ENCODE measurements at regions not wholly inside any gene's neighbourhood (a gene's known extent, or its start where the extent isn't known, plus 50 kb on each side); places are given as distances from the start of the nearest gene placed in this dataset.

DNA sequence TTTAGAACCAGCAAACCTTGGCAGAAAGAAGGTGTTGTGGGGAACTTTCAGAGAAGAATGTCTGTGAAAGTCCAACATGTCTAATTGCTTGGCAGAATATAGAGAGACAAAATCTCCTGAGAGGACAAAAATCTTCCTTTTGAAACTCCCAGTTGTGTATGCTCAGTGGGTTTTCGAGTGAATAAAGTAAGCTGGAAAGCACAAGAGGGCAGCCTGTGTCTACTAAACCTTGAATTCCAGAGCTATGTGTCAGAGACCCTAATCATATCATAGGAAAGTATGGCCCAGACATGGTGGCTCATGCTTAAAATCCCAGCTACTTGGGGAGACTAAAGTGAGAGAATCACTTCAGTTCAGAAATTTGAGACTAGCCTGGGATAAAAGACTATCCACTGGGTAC lies 661.2 kb downstream of the SLC16A7 start:
- peak; percentile 78 for DNase-seq

DNA sequence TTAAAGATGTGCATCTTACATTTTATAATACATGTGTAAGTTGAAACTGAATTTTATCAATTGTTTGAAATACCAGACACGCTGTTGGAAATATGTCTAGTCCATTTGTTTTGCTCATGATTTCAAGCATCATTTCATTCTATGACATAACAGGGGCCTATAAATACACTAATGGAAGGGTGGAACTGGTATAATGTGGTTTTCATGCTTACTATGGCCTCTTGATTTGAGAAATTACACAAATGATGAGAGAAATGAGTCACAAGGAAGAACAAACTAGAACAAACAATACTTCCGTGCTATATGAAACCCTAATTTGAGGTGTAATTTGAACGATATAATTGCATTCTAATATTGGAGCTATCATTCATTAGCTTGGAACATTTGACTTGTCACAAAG lies 663.4 kb downstream of the SLC16A7 start:
- DNase-seq = no peak

DNA sequence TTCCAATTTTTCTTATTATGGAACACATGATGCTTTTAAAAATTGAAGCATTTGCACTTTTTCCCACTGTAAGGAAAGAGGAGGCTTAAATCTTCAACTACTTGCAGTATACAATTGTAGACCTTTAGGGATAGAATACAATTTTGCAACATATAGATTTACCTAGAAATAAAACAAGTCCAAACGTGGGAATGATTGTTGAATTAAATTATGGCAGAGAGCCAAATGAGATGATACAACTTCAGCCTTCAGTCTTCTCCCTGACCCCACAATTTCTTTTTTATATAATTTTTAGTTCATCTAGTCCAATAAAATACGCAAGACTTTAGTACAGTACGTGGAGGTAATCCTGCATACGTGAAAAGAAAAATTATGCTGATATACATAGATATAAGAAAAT lies 666.5 kb downstream of the SLC16A7 start:
- no peak for DNase-seq

DNA sequence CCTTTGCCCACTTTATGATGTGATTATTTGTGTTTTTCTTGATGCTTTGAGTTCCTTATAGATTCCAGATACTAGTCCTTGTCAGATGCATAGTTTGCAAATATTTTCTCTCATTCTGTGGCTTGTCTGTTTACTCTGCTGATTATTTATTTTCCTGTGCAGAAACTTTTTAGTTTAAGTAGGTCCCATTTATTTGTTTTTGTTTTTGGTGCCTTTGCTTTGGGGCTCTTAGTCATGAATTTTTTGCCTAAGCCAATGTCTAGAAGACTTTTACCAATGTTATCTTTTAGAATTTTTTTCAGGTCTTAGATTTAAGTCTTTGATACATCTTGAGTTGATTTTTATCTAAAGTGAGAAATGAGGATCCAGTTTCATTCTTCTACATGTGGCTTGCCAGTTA lies 667.3 kb downstream of the SLC16A7 start:
- DNase-seq = no peak

DNA sequence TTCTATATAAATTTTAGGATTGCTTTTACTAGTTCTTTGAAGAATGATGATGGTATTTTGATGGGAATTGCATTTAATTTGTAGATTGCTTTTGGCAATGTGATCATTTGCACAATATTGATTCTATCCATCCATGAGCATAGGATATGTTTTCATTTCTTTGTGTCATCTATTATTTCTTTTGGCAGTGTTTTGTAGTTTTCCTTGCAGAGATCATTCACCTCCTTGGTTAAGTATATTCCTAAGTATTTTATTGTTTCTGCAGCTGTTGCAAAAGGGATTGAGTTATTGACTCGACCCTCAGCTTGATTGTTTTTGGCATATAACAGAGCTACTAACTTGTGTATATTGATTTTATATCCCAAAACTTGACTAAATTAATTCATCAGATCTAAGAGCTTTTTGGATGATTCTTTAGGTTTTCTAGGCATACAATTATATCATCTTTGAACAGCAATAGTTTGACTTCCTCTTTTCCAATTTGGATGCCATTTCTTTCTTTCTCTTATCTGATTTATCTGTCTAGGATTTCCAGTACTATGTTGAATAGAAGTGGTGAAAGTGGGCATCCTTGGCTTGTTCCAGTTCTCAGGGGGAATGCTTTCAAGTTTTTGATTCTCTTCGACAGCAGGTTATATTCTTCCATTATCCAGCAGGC lies 668.1 kb downstream of the SLC16A7 start:
- no peak for DNase-seq

DNA sequence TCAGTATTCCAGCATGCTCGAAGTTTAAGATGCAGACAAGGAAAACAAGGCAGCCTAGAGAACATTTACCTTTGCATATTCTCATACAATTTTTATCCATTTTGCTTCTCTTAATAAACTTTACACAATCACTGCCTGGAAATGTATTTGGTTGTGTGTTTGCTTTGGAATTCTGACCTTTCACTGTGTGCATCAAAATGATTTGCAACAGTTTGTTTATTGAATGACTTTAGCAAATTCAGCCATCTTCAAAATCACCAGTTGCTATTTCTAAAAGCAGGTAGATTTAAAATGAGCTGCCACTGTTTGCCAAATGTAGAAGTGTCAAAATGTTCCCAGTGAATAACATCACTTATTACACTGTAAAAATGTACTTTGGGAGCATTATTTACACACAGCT lies 669.9 kb downstream of the SLC16A7 start:
- no peak for DNase-seq

DNA sequence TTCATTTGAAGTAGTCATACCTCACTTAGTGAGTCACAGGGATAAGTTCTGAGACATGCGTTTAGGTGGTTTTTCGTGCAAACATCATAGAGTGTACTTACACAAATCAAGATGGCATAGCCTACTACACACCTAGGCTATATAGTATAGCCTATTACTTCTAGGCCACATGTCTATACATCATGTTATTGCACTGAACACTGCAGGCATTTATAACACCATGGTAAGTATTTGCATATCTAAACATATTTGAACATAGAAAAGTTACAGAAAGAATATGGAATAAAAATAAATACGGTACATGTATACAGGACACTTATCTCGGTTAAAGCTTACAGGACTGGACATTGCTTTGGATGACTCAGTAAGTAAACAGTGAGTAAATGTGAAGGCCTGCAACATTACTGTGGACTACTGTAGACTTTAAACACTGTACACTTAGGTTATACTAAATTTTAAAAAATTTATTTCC lies 670.6 kb downstream of the SLC16A7 start:
- peak; percentile 46 for DNase-seq

DNA sequence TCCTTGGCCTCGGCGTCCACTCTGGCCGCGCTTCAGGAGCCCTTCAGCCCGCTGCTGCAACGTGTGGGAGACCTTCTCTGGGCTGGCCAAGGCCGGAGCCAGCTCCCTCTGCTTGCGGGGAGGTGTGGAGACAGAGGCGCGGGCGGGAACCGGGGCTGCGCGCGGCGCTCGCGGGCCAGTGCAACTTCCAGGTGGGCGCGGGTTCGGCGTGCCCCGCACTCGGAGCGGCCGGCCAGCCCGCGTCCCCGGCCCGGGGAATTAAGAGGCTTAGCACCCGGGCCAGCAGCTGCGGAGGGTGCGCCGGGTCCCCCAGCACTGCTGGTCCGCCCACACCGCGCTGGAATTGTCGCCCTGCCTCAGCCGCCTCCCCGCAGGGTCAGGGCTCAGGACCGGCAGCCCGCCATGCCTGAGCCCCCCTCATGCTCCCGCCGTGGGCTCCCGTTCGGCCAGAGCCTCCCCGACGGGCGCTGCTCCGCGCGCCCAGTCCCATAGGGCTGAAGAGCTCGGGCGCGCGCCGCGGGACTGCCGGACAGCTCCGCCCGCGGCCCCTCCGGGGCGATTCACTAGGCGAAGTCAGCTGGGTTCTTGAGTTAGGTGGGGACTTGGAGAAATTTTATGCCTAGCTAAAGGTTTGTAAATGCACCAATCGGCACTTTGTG lies 673.9 kb downstream of the SLC16A7 start:
- DNase-seq = no peak

DNA sequence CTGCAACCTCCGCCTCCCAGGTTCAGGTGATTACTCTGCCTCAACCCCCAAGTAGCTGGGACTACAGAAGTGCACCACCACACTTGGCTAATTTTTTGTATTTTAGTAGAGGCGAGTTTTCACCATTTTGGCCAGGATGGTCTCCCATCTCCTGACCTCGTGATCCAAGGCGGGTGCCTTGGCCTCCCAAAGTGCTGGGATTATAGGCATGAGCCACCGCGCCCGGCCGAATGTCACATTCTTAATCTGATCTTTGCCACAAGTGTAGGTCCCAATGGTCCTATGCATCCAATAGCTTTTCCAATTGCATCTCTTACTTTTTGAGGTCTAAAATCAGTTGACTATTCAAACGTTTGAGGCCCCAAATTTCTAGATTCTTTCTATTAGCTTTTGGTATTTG lies 676.0 kb downstream of the SLC16A7 start:
- no peak for DNase-seq

DNA sequence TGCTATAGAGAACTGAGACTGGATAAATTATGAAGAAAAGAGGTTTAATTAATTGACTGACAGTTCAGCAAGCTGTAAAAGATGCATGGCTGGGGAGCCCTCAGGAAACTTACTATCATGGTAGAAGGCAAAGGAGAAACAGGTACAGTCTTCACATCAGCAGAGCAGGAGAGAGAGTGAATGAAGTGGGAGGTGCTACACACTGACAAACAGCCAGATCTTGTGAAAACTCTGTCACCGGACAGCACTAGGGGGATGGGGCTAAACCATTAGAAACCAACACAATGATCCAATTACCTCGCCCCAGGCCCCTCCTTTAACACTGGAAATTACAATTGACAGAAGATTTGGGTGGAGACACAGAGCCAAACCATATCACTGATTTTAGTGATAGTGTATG lies 682.4 kb downstream of the SLC16A7 start:
- peak; percentile 41 for DNase-seq

DNA sequence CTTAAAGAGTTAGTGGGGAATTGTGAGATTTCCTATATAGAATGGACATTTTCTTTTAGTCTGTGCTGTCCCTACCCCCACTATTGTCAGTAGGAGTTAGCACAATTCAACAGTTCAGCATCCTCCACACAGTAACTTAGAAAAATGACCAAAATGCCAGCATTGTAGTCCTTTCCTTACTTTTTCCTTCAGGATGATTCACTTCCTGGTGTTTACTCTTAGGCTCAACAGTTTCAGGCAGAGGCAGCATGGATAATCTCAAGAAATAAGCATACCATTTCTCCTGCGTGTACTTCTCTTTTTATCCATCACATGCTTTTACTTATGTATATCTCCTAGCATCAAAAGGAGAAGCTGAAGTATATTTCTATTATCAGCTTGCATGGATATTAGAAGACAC lies 683.4 kb downstream of the SLC16A7 start:
- DNase-seq = peak; percentile 85

DNA sequence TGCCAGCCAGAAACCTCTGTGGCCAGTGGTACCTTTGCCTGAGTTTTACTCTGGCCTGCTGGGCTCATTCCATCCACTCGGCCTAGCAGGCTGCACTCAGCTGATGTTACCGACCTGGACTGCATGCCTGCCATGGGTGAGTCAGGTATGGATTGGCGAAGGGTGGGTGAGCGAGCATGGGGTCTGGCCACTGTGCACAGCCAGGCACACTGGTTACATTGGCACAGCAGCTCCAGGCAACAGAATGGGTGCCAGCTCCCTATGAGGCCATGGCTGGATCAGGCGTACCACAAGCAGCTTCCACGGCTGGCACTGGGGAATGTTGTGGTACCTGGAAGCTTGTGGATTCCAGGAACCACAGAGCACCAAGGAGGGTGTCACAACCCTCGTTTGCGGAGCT lies 685.7 kb downstream of the SLC16A7 start:
- DNase-seq = no peak

DNA sequence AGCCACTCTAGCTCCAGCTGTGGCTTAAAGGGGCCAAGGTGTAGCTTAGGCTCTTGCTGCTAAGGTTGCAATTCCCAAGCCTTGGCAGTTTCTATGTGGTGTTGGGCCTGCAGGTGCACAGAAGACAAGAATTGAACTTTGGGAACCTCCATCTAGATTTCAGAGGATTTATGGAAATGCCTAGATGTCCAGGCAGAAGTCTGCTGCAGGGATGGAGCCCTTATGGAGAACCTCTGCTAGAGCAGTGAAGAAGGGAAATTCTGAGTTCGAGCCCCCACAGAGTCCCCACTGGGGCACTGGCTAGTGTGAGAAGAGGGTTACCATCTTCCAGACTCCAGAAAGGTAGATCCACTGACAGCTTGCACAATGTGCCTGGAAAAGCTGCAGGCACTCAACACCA lies 694.7 kb downstream of the SLC16A7 start:
- no peak for DNase-seq

DNA sequence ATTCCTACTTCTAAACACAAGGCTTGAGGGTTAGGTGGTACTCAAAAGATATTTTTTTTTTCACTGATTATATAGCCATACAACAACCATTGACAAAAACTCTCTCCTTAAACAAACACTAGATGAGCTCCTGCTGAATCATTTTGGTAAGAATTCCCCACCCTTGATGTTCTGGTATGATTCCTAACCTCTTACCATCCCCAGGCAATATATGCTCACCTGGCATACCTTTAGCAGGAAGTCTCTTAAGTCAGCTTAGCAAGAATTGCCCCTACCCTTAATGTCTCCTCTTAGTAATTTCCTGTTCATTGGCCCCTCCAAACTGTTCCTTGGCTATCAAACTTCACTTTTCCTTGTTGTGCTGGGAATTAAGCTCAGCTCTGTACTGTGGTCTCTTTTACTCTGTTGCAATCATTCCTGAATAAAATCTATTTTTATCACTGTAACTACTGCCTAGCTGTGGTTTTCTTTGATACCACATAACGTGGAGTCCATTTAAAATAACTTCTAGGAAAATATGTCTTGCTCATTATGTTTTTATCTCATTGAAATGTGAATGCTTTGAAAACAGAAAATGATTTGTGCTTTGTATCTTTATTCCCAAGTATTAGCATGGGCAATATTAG lies 712.6 kb downstream of the SLC16A7 start:
- no peak for DNase-seq

DNA sequence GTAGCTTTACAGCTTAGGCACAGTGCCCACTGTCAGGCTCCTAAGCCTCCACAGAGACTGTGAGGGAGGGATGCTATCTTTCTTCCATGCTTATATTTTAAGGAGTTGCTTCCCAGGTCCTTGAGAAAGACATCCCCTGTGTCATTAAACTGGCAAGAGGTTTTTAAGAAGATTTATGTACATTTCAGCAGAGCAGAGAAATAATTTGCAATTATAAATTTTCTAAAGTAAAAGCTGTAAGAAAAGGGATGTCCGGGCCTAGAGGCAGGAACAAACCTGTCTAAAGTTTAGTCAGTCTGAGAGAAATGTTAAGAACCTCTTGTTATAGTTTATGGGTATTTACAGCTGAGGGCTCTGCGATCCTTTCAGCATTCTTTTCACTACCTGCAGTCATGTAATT lies 716.1 kb downstream of the SLC16A7 start:
- no peak for DNase-seq

DNA sequence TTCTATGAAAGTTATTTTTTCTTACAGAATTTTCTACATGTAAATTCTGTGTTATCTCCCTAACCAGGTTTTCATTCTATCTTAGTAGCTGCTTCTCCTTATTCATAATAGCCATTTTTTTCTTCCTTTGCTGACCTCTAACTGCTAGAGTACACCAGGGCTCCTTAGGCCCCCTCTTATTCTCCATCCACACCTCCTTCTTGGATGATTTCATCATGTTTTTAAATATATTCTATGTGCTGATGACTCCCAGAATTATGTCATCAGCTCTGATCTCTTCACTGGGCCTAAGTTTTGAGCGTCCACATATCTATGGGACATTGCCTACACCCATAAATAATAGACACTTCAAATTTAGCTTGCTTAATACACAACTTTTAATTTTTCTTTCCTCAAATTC lies 721.5 kb downstream of the SLC16A7 start:
- DNase-seq = no peak

DNA sequence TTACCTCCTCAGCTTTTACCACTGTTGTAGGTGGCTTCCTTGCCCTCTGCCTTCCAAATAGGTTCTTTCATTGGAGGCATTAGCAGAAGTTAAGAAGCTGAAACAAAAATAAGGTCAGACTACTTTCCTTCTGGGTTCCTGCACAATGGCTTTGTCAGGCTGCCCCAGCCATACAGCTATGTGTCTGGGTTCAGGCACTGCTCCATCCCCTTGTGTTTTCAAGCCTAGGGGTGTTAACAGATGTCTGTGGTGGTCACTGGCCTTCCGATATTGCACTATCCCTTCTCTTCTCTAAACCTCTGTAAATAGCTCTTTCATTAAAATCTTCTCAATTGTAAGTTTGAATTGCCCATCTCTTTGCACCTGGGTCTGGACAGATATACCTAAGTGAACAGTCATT lies 728.9 kb downstream of the SLC16A7 start:
- no peak for DNase-seq

DNA sequence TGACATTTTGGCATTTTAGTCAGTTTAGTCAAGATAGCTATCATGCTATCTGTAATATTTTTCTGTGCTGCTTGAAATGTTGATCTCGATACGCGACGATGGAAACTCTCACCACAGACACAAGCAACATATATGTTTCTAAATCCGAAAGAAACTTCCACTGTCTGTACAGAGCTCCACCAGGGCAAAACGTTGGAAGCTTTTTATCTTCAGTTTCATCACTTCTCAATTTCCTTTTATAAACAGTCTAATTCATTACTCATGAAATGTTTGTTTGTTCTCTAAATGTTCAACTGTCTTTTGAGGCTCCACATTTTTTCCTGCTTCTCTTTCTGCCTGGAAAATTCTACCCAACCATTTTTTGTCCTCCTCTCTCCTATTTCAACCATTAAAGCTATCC lies 737.6 kb downstream of the SLC16A7 start:
- DNase-seq = peak; percentile 2

DNA sequence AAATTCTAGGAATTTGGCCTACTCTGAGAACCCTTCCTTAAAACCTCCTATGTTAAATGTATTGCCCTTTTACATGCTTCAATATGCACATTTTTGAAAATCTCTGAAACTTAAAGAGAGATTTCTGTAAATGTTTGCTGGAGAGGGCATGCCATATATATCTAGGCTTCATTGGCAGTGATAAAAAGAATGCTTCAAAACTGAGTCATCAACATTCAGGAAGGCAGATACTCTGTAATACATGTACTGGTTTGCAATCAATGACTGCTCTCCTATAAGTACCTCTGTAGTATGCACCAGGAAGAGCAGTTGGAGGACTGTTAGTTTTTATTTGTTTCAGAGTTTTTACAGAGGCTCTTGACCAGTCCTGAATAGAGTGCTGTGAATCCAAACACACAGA lies 739.9 kb downstream of the SLC16A7 start:
- peak; percentile 55 for DNase-seq

DNA sequence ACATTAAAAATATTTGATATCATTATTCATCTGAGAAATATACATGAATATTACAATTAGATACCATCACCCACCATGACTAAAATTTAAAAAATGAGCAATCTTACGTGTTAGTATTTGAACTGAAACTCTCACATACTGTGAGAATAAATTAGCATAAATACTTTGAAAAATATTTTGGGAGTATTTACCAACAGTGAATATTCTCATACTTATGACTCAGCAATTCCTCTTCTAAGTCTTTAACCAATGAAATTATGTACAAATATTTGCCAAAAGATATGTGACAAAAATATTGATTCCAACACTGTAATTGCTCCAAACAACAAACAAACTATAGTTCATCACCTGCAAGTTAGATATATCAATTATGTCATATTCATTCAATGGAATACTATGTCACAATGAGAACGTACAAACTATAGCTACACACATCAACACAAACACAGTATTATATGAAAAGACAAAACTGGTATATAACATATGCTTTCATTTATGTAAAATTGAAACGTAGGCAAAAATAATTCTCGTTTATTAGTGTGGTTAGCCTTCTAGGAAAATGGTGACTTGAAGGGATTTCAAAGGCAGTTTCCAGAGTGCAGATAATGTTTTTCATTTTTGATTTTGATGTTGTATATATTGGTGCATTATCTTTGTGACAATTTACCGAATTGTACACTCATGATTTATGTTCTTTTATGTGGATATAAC lies 742.2 kb downstream of the SLC16A7 start:
- DNase-seq = no peak

DNA sequence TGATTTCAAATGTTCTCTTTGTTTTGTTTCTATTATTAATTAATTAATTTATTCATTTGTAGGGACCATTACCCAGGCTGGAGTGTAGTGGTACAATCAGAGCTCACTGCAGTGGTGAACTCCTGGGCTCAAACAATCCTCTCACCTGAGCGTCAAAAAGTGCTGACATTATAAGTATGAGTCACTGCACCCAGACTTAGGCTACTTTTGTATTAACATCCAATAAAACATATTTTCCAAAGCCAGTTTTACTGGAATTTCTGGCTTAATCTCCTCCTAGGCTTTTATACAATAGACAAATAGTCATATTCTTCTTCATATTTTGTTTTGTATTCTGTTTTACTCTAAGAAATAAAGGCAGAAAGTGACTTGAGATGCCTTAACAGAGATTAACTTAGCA lies 749.6 kb downstream of the SLC16A7 start:
- DNase-seq = no peak

DNA sequence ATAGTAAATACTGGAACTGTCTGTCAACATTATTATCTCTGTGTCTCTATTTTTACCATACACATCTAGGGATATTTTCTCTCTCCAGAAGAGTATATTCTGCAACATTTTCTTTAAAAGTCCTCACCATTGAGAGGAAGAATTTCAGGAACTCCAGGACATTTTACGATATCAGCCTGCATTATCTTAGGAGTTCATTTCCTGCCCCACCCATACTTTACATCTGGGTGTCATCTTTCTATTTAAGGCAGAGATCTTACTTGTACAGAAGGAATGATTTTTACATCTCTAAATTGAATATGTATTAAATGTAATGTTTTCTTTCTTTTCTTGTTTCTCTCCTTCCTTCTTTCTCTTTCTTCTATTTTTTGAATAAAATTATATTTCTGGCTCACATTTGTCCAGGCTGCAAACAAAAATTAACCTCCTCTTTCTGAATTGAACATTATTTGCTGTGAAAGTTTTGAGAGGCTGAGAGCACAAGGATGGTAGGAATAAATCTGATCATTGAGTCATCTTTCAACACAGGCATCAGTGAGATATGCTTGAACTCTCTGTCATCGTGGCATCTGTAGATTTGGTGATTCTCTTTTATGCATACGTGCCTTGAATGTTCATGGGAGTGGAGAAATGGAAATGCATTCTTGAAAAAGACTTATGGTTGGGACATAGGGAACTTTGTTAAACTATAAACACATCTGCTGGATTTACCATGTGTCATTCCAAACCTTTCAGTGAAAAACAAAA lies 753.6 kb downstream of the SLC16A7 start:
- no peak for DNase-seq

DNA sequence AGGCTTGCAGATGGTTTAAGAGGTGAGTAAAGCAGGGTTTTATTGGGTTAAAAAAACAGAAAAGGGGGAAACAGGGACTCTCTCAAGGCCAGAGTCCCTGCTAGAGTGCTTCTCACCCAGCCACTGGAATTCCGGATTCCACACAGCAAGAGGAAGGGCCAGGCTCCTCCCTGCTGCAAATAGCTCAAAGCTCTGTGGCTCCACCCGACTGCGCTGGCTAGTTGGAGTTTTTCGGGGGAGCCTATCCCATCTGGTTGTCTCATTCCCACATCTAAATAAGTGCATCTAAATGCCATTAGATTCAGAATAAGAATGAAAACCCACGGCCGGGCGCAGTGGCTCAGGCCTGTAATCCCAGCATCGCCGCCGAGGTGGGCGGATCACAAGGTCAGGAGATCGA lies 791.5 kb downstream of the SLC16A7 start:
- no peak for DNase-seq
